22Rv1 (cell line): ENCODE measurements at regions not wholly inside any gene's neighbourhood (a gene's known extent, or its start where the extent isn't known, plus 50 kb on each side); places are given as distances from the start of the nearest gene placed in this dataset.

Experiments
- ZFX ChIP-seq: fragments of 450-650 bp; IDR thresholded peaks from 2 replicates; pipeline ENCODE4 v1.6.1; 2017; ENCODE audit warnings: antibody characterized with exemption, borderline replicate concordance
- TF ChIP-seq, protein P1 (sequence below): fragments of 450-650 bp; IDR thresholded peaks from 2 replicates; pipeline ENCODE4 v1.5.1; 2017; ENCODE audit warnings: mild to moderate bottlenecking

DNA sequence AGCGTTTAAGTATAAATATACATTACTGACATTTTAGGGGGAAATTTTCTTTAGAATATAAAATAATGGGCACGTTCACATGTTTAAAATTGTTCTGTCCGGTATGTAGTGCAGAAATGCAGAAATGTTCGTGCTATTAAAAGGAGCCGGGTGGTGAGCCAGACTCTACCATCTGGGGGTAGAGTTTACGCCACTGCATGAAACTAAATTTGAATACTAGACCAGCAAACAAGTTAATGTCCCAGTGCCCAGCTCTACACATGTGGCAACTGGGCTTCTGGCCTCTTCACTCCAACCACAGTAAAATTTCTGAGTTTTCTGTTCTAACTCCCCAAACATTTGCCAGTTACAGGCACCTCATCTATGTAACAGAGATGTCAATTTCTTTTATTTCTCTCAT is 1453.3 kb upstream of the TENM3 start:
- TF ChIP-seq, protein P1, sequence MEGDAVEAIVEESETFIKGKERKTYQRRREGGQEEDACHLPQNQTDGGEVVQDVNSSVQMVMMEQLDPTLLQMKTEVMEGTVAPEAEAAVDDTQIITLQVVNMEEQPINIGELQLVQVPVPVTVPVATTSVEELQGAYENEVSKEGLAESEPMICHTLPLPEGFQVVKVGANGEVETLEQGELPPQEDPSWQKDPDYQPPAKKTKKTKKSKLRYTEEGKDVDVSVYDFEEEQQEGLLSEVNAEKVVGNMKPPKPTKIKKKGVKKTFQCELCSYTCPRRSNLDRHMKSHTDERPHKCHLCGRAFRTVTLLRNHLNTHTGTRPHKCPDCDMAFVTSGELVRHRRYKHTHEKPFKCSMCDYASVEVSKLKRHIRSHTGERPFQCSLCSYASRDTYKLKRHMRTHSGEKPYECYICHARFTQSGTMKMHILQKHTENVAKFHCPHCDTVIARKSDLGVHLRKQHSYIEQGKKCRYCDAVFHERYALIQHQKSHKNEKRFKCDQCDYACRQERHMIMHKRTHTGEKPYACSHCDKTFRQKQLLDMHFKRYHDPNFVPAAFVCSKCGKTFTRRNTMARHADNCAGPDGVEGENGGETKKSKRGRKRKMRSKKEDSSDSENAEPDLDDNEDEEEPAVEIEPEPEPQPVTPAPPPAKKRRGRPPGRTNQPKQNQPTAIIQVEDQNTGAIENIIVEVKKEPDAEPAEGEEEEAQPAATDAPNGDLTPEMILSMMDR: no peak
- TF ChIP-seq ZFX: no peak
